ENCODE measurements at regions not wholly inside any gene's neighbourhood (a gene's known extent, or its start where the extent isn't known, plus 50 kb on each side); places are given as distances from the start of the nearest gene placed in this dataset.

- DNase-seq (ENCODE audit: low spot score) = no peak
Measured at GRCh38 chr12:13503094-13503835, 306.7 kb downstream of the EMP1 start.

- DNase-seq (ENCODE audit: low spot score) = no peak
Measured at GRCh38 chr12:13499008-13499407, 302.5 kb downstream of the EMP1 start.

- no peak for DNase-seq (ENCODE audit: low spot score)
Measured at GRCh38 chr12:13496111-13496510, 299.6 kb downstream of the EMP1 start.

- DNase-seq (ENCODE audit: low spot score) = no peak
Measured at GRCh38 chr12:13489246-13489645, 292.7 kb downstream of the EMP1 start.

- no peak for DNase-seq (ENCODE audit: low spot score)
Measured at GRCh38 chr12:13487326-13487725, 290.8 kb downstream of the EMP1 start.

GRCh38 chr12:13486794-13487193 is 290.3 kb downstream of the EMP1 start:
- no peak for DNase-seq (ENCODE audit: low spot score)

- DNase-seq (ENCODE audit: low spot score) = no peak
Measured at GRCh38 chr12:13478650-13479181, 282.2 kb downstream of the EMP1 start.

- DNase-seq (ENCODE audit: low spot score) = no peak
Measured at GRCh38 chr12:13474381-13474780, 277.9 kb downstream of the EMP1 start.

GRCh38 chr12:13472690-13473089 is 276.2 kb downstream of the EMP1 start:
- no peak for DNase-seq (ENCODE audit: low spot score)

- DNase-seq (ENCODE audit: low spot score) = no peak
Measured at GRCh38 chr12:13471471-13471870, 274.9 kb downstream of the EMP1 start.

- no peak for DNase-seq (ENCODE audit: low spot score)
Measured at GRCh38 chr12:13465635-13466034, 269.1 kb downstream of the EMP1 start.

GRCh38 chr12:13463189-13463588 is 266.7 kb downstream of the EMP1 start:
- DNase-seq (ENCODE audit: low spot score) = no peak

GRCh38 chr12:13462450-13462849 is 265.9 kb downstream of the EMP1 start:
- DNase-seq (ENCODE audit: low spot score) = no peak

GRCh38 chr12:13455778-13456144 is 259.2 kb downstream of the EMP1 start:
- DNase-seq (ENCODE audit: low spot score) = no peak

- no peak for DNase-seq (ENCODE audit: low spot score)
Measured at GRCh38 chr12:13454991-13455777, 258.7 kb downstream of the EMP1 start.

GRCh38 chr12:13452955-13453570 is 256.5 kb downstream of the EMP1 start:
- no peak for DNase-seq (ENCODE audit: low spot score)

GRCh38 chr12:13451776-13452175 is 255.2 kb downstream of the EMP1 start:
- no peak for DNase-seq (ENCODE audit: low spot score)

GRCh38 chr12:13450231-13451080 is 253.9 kb downstream of the EMP1 start:
- no peak for DNase-seq (ENCODE audit: low spot score)

GRCh38 chr12:13444076-13444475 is 247.6 kb downstream of the EMP1 start:
- DNase-seq (ENCODE audit: low spot score) = no peak

- no peak for DNase-seq (ENCODE audit: low spot score)
Measured at GRCh38 chr12:13443498-13443897, 247.0 kb downstream of the EMP1 start.

- no peak for DNase-seq (ENCODE audit: low spot score)
Measured at GRCh38 chr12:13443028-13443427, 246.5 kb downstream of the EMP1 start.

- no peak for DNase-seq (ENCODE audit: low spot score)
Measured at GRCh38 chr12:13442457-13442856, 245.9 kb downstream of the EMP1 start.

All from LoVo (cell line).